B cell (primary cell): ENCODE measurements at regions not wholly inside any gene's neighbourhood (a gene's known extent, or its start where the extent isn't known, plus 50 kb on each side); places are given as distances from the start of the nearest gene placed in this dataset.

Experiments used
- CTCF ChIP-seq: fragments of 200-600 bp; IDR thresholded peaks from one replicate; pipeline ENCODE4 v1.8.0; 2022; ENCODE audit warnings: antibody characterized with exemption, mild to moderate bottlenecking
- EZH2 ChIP-seq: IDR thresholded peaks from 2 replicates; pipeline ENCODE4 v1.6.1; 2012; ENCODE audit warnings: borderline replicate concordance, low read depth, mild to moderate bottlenecking, moderate library complexity, low read length; ENCODE audit not compliant: insufficient read depth, poor library complexity, severe bottlenecking

GRCh38 chrX:20348139-20348538 is 81.4 kb upstream of the RPS6KA3 start:
- TF ChIP-seq CTCF (no peak), EZH2 (no peak)
